ENCODE measurements at regions not wholly inside any gene's neighbourhood (a gene's known extent, or its start where the extent isn't known, plus 50 kb on each side); places are given as distances from the start of the nearest gene placed in this dataset.

GRCh38 chr2:66382091-66382490 is 52.8 kb upstream of the MEIS1 start:
- Histone ChIP-seq H3K9me3 (ENCODE audit: severe bottlenecking) (no peaks in the 10 kb centered on the region), H3K4me1 (ENCODE audit: insufficient read depth, poor library complexity, severe bottlenecking) (no peaks in the 10 kb centered on the region), H3K27me3 (ENCODE audit: insufficient read depth, poor library complexity, severe bottlenecking) (peaks cover 24% of the 10 kb centered on the region), H3K36me3 (ENCODE audit: low read depth) (no peaks in the 10 kb centered on the region), H3K27ac (ENCODE audit: poor library complexity, severe bottlenecking) (no peak overlapping the region), H3K4me3 (ENCODE audit: severe bottlenecking) (no peak overlapping the region)
- ATAC-seq (ENCODE audit: low read depth): no peak
- TF ChIP-seq CTCF (IDR thresholded peaks at IDR 0.05; ENCODE audit: poor library complexity, severe bottlenecking): no peak
- DNase-seq (ENCODE audit: low spot score): no peak

GRCh38 chr2:66379473-66379872 is 55.5 kb upstream of the MEIS1 start:
- no peaks in the 10 kb centered on the region for H3K36me3 ChIP-seq (ENCODE audit: low read depth)
- DNase-seq (ENCODE audit: low spot score) (no peak), ATAC-seq (ENCODE audit: low read depth) (no peak)
- H3K27ac ChIP-seq (ENCODE audit: poor library complexity, severe bottlenecking): no peak overlapping the region
- H3K9me3 ChIP-seq (ENCODE audit: severe bottlenecking): no peaks in the 10 kb centered on the region
- TF ChIP-seq CTCF (IDR thresholded peaks at IDR 0.05; ENCODE audit: poor library complexity, severe bottlenecking): no peak
- H3K27me3 ChIP-seq (ENCODE audit: insufficient read depth, poor library complexity, severe bottlenecking): peaks cover 19% of the 10 kb centered on the region
- no peak overlapping the region for H3K4me3 ChIP-seq (ENCODE audit: severe bottlenecking)
- no peaks in the 10 kb centered on the region for H3K4me1 ChIP-seq (ENCODE audit: insufficient read depth, poor library complexity, severe bottlenecking)

GRCh38 chr2:66377832-66378231 is 57.1 kb upstream of the MEIS1 start:
- TF ChIP-seq CTCF (IDR thresholded peaks at IDR 0.05; ENCODE audit: poor library complexity, severe bottlenecking): no peak
- Histone ChIP-seq H3K9me3 (ENCODE audit: severe bottlenecking) (no peaks in the 10 kb centered on the region), H3K4me1 (ENCODE audit: insufficient read depth, poor library complexity, severe bottlenecking) (no peaks in the 10 kb centered on the region), H3K27me3 (ENCODE audit: insufficient read depth, poor library complexity, severe bottlenecking) (peaks cover 14% of the 10 kb centered on the region), H3K4me3 (ENCODE audit: severe bottlenecking) (no peak overlapping the region), H3K27ac (ENCODE audit: poor library complexity, severe bottlenecking) (no peak overlapping the region), H3K36me3 (ENCODE audit: low read depth) (no peaks in the 10 kb centered on the region)
- DNase-seq (ENCODE audit: low spot score): no peak
- no peak for ATAC-seq (ENCODE audit: low read depth)

GRCh38 chr2:66370824-66371223 is 64.1 kb upstream of the MEIS1 start:
- Histone ChIP-seq H3K27me3 (ENCODE audit: insufficient read depth, poor library complexity, severe bottlenecking) (peaks cover 4% of the 10 kb centered on the region), H3K27ac (ENCODE audit: poor library complexity, severe bottlenecking) (no peak overlapping the region), H3K36me3 (ENCODE audit: low read depth) (no peaks in the 10 kb centered on the region), H3K4me1 (ENCODE audit: insufficient read depth, poor library complexity, severe bottlenecking) (no peaks in the 10 kb centered on the region), H3K9me3 (ENCODE audit: severe bottlenecking) (no peaks in the 10 kb centered on the region), H3K4me3 (ENCODE audit: severe bottlenecking) (no peak overlapping the region)
- TF ChIP-seq CTCF (IDR thresholded peaks at IDR 0.05; ENCODE audit: poor library complexity, severe bottlenecking): no peak
- no peak for ATAC-seq (ENCODE audit: low read depth)
- DNase-seq (ENCODE audit: low spot score): no peak

GRCh38 chr2:66366619-66367018 is 68.3 kb upstream of the MEIS1 start:
- Histone ChIP-seq H3K36me3 (ENCODE audit: low read depth) (no peaks in the 10 kb centered on the region), H3K27me3 (ENCODE audit: insufficient read depth, poor library complexity, severe bottlenecking) (peaks cover 13% of the 10 kb centered on the region), H3K4me1 (ENCODE audit: insufficient read depth, poor library complexity, severe bottlenecking) (peaks cover 7% of the 10 kb centered on the region), H3K4me3 (ENCODE audit: severe bottlenecking) (no peak overlapping the region), H3K27ac (ENCODE audit: poor library complexity, severe bottlenecking) (no peak overlapping the region), H3K9me3 (ENCODE audit: severe bottlenecking) (no peaks in the 10 kb centered on the region)
- DNase-seq (ENCODE audit: low spot score): no peak
- no peak for TF ChIP-seq CTCF (IDR thresholded peaks at IDR 0.05; ENCODE audit: poor library complexity, severe bottlenecking)
- no peak for ATAC-seq (ENCODE audit: low read depth)

All from RWPE2 (cell line).